H1 (cell line): ENCODE measurements at regions not wholly inside any gene's neighbourhood (a gene's known extent, or its start where the extent isn't known, plus 50 kb on each side); places are given as distances from the start of the nearest gene placed in this dataset.

Experiments used
- ATF3 ChIP-seq: IDR thresholded peaks from 2 replicates; pipeline ENCODE4 v1.6.1; 2011; ENCODE audit warnings: low read depth, mild to moderate bottlenecking, low read length; ENCODE audit not compliant: insufficient read depth
- BACH1 ChIP-seq: IDR thresholded peaks from 2 replicates; pipeline ENCODE4 v1.6.1; 2012; ENCODE audit warnings: low read length, improper control_type of control experiment
- CREB1 ChIP-seq: IDR thresholded peaks from 2 replicates; pipeline ENCODE4 v1.6.1; 2012; ENCODE audit warnings: inconsistent platforms
- CTCF ChIP-seq, 3 experiments: IDR thresholded peaks; 1 replicate in 2 of 3; 2 replicates in 1 of 3; pipeline versions ENCODE4 v1.5.1 to v1.6.1; 2011; ENCODE audit warnings: low read length in 3 of 3, mild to moderate bottlenecking in 3 of 3, inconsistent platforms in 2 of 3, low read depth in 1 of 3, moderate library complexity in 1 of 3; ENCODE audit not compliant: insufficient read depth in 1 of 3; ENCODE audit errors: control extremely low read depth in 1 of 3
- EP300 ChIP-seq, 2 experiments: IDR thresholded peaks; 1 replicate in 1 of 2; 2 replicates in 1 of 2; pipeline ENCODE4 v1.6.1; 2011 to 2012; ENCODE audit warnings: low read depth in 2 of 2, low read length in 2 of 2, mild to moderate bottlenecking in 2 of 2, borderline replicate concordance in 1 of 2, inconsistent platforms in 1 of 2, moderate library complexity in 1 of 2
- EZH2 ChIP-seq: fragments of 200-600 bp; sonication (generic); IDR thresholded peaks from 2 replicates; pipeline ENCODE4 v1.7.1; 2012; ENCODE audit warnings: low read depth, mild to moderate bottlenecking, moderate library complexity, low read length, inconsistent platforms; ENCODE audit not compliant: severe bottlenecking
- HDAC2 ChIP-seq, 2 experiments: fragments of 300-600 bp in 1 of 2; sonication (generic) in 1 of 2; IDR thresholded peaks; 2 replicates each; pipeline ENCODE4 v1.6.1; 2011 to 2012; ENCODE audit warnings: low read depth in 2 of 2, low read length in 2 of 2, mild to moderate bottlenecking in 2 of 2, moderate library complexity in 2 of 2, borderline replicate concordance in 1 of 2, inconsistent platforms in 1 of 2
- KDM4A ChIP-seq: IDR thresholded peaks from one replicate; pipeline ENCODE4 v1.7.1; 2012; ENCODE audit warnings: low read depth, mild to moderate bottlenecking, moderate library complexity, low read length, inconsistent platforms; ENCODE audit not compliant: severe bottlenecking
- MAFK ChIP-seq: IDR thresholded peaks from 2 replicates; pipeline ENCODE4 v1.6.1; 2012; ENCODE audit warnings: low read depth, mild to moderate bottlenecking, improper control_type of control experiment, low read length
- PHF8 ChIP-seq: fragments of 200-600 bp; sonication (generic); conservative IDR thresholded peaks from 2 replicates; pipeline ENCODE4 v1.7.1; 2012; ENCODE audit warnings: low read depth, mild to moderate bottlenecking, inconsistent platforms, low read length, moderate library complexity
- POLR2A ChIP-seq, 2 experiments: IDR thresholded peaks; 1 replicate in 1 of 2; 2 replicates in 1 of 2; pipeline ENCODE4 v1.6.1; 2011; ENCODE audit warnings: low read depth in 2 of 2, low read length in 2 of 2, mild to moderate bottlenecking in 2 of 2; ENCODE audit errors: control extremely low read depth in 1 of 2
- POU5F1 ChIP-seq: IDR thresholded peaks from 2 replicates; pipeline ENCODE4 v1.6.1; 2011; ENCODE audit warnings: low read depth, mild to moderate bottlenecking, low read length, moderate library complexity
- SP2 ChIP-seq: IDR thresholded peaks from 2 replicates; pipeline ENCODE4 v1.6.1; 2012; ENCODE audit warnings: mild to moderate bottlenecking, low read length, inconsistent platforms
- ZNF274 ChIP-seq: IDR thresholded peaks from 2 replicates; pipeline ENCODE4 v1.7.0; 2012; ENCODE audit warnings: low read length, borderline replicate concordance; ENCODE audit errors: extremely low read depth

- no peak for TF ChIP-seq CTCF (IDR thresholded peaks at IDR 0.05; ENCODE audit: control extremely low read depth in 1 of 3, insufficient read depth in 1 of 3, low read depth in 1 of 3, low read length in 3 of 3)
- TF ChIP-seq ZNF274 = no peak
- no peak for TF ChIP-seq KDM4A
- TF ChIP-seq EP300 (IDR thresholded peaks at IDR 0.05; ENCODE audit: borderline replicate concordance in 1 of 2, low read depth in 2 of 2, low read length in 2 of 2) = no peak
- no peak for TF ChIP-seq BACH1
- no peak for TF ChIP-seq POU5F1
- no peak for TF ChIP-seq CREB1
- TF ChIP-seq ATF3 = no peak
- TF ChIP-seq EZH2 = no peak
- TF ChIP-seq POLR2A (IDR thresholded peaks at IDR 0.05; ENCODE audit: control extremely low read depth in 1 of 2, low read depth in 2 of 2, low read length in 2 of 2) = no peak
- TF ChIP-seq PHF8 = no peak
- no peak for TF ChIP-seq SP2
- no peak for TF ChIP-seq HDAC2 (IDR thresholded peaks at IDR 0.05; ENCODE audit: borderline replicate concordance in 1 of 2, low read depth in 2 of 2, low read length in 2 of 2)
- TF ChIP-seq MAFK = no peak
Observed at GRCh38 chr12:124478416-124478815, 89.0 kb downstream of the NCOR2 start.
